ENCODE measurements at regions not wholly inside any gene's neighbourhood (a gene's known extent, or its start where the extent isn't known, plus 50 kb on each side); places are given as distances from the start of the nearest gene placed in this dataset.

- DNase-seq (ENCODE audit: low read depth): no peak
These were observed 134.8 kb upstream of the AGAP1 start for GRCh38 chr2:235358981-235359471.

- no peak for DNase-seq (ENCODE audit: low read depth)
These were observed 133.4 kb upstream of the AGAP1 start for GRCh38 chr2:235360446-235360845.

DNA sequence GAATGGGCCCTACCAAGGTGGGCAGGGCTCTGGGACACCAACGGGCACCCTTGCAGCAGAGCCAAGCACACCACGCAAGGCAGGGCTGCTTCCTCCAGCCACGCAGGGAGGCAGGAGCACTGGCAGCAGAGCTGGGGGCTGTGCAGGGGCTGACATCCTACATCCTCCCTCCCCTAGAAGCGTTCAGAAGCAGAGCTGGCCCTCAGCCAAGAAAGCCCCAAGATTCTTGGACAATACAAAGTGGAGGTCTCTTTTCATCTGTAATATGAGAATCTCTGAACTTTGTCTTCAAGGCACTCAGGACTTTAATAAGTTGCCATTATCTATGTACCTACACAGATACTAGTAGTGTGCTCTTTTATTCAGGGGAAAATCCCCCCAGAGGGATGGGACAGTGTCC is 128.1 kb upstream of the AGAP1 start:
- no peak for DNase-seq (ENCODE audit: low read depth)

DNA sequence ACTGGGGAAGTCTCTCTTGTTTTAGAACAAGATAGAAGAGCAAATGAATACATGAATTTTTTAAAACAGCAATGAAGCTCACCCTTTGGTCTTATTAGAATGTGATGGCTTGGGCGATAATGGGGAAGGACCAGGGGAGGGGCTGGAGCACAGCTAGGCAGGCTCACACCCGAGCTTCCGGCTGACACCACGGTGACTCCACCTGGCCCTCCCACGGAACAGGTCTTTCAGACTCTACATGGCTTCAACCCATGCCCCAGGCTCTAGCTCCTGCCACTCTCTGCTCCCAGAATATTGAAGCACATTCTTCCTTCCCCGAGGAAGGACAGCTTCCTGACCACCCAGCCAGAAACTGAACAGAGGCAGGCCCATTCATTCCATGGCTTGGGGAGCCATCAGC is 127.5 kb upstream of the AGAP1 start:
- no peak for DNase-seq (ENCODE audit: low read depth)

GRCh38 chr2:235366807-235367206 is 127.0 kb upstream of the AGAP1 start:
- no peak for DNase-seq (ENCODE audit: low read depth)

GRCh38 chr2:235371018-235371417 is 122.8 kb upstream of the AGAP1 start:
- DNase-seq (ENCODE audit: low read depth): no peak

DNA sequence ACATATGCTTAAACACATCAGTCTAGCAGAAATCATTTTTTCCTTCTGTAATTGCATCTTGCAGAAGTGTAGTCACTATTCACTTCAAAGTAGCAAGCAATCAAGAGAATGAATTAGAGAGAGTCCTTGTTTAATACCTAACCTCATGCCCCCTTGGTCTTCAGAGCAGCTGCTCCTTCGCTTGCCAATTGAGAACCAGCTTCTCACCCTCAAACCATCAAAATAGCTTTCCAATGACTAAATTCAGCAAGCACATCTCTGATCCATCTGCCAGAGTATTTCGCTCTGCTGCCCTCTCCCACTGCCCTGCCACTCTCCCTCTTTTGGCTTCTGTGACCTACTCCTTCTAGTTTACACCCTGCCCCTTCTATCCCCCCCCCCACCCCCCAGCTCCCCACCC is 120.7 kb upstream of the AGAP1 start:
- no peak for DNase-seq (ENCODE audit: low read depth)

- no peak for DNase-seq (ENCODE audit: low read depth)
These were observed 116.7 kb upstream of the AGAP1 start for GRCh38 chr2:235377176-235377575.

- no peak for DNase-seq (ENCODE audit: low read depth)
These were observed 115.6 kb upstream of the AGAP1 start for GRCh38 chr2:235378246-235378645.

DNA sequence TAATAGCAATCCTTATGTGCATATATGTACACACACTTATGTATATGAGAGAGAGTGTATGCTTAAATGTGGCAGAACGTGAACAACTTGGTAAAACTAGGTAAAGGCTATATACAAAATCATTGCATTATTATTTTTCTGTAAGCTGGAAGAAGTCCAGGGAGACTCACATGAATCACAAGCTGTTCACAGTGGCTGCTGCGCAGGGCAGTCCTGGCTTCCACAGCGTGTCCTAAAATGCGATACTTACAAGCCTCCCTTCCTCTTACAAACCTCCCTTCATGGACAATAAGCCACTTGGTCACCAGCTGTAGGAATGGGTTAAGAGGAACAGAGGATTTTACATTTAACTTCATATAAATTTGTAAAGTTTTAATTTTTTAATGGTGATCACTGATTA is 114.9 kb upstream of the AGAP1 start:
- DNase-seq (ENCODE audit: low read depth): no peak

DNA sequence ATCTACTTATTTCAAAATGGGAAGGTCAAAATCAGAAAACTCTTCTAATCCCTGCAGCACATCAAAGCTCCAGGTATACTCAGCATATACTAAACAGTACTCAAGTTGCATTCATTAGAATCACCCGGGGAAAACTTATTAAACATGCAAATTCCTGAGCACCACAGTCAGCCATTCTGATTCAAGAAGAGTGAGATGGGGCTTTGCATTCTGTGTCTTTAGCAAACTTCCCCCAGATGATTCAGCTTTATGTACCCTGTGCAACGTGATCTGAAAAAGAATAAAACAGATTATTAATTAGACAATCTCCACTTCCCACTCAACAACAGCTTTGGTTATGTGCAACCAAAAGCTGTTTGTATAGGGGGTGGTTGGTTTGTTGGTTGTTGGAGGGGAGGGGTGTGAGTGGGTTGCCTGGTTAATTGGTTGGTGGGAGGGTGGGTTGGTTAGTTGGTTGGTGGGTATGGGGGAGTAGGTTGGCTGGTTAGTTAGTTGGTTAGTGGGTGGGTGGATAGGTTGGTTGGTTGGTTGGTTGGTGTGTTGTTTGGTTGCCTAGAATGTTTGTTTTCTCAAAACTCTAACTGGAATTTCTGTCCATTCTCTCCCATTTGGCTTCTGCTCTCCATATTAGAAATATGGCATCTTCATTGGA is 112.5 kb upstream of the AGAP1 start:
- DNase-seq (ENCODE audit: low read depth): no peak

- DNase-seq (ENCODE audit: low read depth): no peak
These were observed 111.7 kb upstream of the AGAP1 start for GRCh38 chr2:235382179-235382578.

DNA sequence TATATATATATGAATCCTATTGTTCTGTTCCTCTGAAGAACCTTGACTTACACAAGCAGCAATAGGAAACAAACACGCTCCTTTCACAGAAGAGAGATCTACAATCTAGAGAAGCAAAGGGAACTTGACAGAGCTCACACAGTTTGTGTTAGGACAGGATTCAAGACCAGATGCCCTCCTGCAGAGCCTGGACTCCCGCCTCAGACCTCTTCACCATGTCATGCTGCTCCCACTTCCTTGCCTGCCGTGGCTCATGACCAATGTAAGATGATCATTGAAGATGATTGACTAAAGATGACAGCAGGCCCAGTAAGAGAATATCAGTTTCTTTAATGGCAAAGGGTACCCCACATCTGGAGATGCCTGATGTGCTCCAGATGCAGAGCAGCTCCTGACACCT is 111.2 kb upstream of the AGAP1 start:
- no peak for DNase-seq (ENCODE audit: low read depth)

DNA sequence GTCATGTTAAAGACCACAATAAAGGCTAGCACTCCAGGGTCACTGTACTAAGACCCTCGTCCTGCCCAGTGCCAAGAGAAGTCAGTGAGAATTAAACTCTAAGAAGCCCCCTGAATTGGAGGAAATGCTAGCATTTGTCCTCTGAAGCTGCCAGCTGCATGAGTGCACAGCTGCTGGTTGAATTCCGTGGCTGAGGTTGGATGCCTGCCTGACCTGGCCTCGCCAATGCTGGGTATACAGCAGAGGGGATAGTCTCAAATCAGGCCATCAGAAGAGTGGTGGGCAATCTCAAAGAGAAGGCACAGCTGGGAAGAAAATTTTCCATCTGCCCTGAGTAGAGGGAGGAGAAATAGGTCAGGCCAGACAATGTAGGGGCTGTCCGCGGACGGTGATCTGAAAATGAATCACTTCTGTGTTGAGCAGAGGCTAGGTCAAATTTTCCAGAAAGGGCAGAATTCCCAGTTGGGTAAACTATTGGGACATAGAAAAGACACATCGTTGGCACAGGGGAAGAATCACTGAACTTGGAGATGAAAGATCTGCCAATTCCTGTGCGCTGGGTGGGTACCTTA is 110.5 kb upstream of the AGAP1 start:
- no peak for DNase-seq (ENCODE audit: low read depth)

DNA sequence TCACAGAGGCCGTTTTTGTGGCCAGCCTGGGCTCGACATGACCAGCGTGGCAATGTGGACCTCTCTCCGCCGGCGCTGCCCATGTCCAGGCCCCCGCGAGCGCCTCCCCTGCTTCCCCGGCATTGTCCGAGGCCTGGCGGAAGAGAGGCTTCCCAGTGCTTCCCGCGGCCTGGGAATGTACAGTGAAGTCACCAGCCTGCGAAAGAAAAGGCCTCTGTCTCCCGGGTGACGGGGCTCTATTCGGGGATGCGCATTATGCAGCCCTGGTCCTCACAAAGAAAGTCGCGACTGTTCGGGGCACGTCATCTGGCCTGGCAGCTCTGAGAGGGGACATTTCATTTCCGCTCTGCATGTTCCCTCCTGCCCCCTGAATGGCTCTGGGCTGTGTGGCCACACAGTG is 109.2 kb upstream of the AGAP1 start:
- no peak for DNase-seq (ENCODE audit: low read depth)

- no peak for DNase-seq (ENCODE audit: low read depth)
These were observed 104.2 kb upstream of the AGAP1 start for GRCh38 chr2:235389626-235390025.

- DNase-seq (ENCODE audit: low read depth): peak; percentile 25
These were observed 103.6 kb upstream of the AGAP1 start for GRCh38 chr2:235390108-235390815.

DNA sequence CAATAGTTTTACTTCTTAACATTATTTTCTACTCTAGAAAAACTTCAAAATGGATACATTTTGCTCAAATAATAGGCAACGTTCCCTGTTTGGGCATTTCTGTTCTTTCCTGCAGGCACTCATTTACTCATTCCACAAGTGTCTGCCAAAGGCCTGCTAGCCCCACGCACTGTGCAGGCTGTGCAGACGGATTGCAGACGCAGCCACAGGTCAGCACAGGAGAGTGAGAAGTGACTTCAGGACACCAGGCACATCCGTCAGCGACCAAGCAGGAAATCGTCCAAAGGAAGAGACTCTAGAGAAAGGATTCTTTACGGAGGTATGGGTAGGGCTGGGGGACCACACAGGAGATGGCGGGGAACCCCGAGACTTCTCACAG is 103.0 kb upstream of the AGAP1 start:
- DNase-seq (ENCODE audit: low read depth): no peak

DNA sequence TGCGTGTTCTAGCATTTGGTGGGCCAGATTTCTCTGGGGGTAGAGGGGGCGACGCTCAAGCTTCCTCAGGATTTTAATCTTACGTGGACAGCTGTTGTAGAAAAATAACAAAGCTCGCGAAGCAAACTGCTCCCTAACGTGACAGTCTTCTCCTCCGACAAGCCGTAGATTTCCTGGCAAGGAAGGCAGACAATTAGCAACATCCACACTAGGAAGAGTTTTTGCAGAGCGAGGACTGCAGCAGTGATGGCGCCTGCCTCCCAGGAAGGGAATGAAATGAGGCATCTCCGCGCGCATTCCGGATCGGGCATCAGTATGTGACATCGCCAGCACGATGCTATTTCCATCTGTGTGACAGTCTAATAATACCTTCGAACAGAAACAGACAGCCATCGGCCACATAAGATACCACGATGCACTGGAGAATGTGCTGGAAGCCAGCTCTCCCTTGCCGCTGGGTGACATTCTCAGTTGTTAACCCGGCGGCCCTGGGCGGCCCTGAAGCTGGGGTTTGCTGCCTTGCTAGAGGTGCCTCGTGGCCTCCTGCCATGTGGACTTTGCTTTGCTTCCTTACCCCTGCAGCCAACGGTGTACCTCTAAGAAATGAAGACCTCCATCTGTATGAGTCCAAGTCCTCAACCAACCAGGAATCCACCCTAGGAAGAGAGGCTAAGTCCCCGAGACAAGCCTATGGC is 101.8 kb upstream of the AGAP1 start:
- DNase-seq (ENCODE audit: low read depth): no peak

GRCh38 chr2:235394278-235394828 is 99.5 kb upstream of the AGAP1 start:
- no peak for DNase-seq (ENCODE audit: low read depth)

GRCh38 chr2:235396071-235396846 is 97.6 kb upstream of the AGAP1 start:
- no peak for DNase-seq (ENCODE audit: low read depth)

DNA sequence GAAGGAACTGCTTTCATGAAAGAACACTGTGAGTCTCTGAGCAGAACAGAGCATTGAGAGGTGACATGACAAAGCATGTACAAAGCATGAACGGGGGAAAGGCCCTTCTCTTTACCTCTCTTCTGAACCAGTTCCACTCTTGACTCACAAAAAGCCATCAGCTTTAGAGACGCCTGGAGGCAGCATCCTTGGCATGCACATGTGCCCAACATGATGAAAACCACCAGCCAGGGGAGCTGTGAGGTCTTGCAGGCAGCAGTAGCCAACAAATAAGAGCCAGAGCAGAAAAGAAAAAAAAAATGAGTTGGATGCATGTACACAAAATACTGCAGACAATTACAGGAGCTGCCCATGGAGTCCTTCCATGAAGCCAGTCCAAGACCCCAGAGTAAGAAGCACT is 95.5 kb upstream of the AGAP1 start:
- DNase-seq (ENCODE audit: low read depth): no peak
